WTC11 (cell line): ENCODE measurements at regions not wholly inside any gene's neighbourhood (a gene's known extent, or its start where the extent isn't known, plus 50 kb on each side); places are given as distances from the start of the nearest gene placed in this dataset.

ENCODE experiments used
- ATAC-seq: fragments of 200-7000 bp; cut with Tn5 transposase; 2 replicates; pipeline ENCODE4 v1.10.0; 2021; ENCODE audit warnings: mild to moderate bottlenecking, moderate library complexity
- CTCF ChIA-PET: fragments of 300-600 bp; sonication (Branson Sonifier 250); formaldehyde crosslinking; loops from one replicate; lab custom pipeline; 2021; ENCODE audit warnings: antibody characterized with exemption; lab: Charles Lee
- POLR2A ChIA-PET: fragments of 350-600 bp; sonication (Branson Sonifier 250); formaldehyde crosslinking; loops from one replicate; lab custom pipeline; 2021; ENCODE audit warnings: antibody characterized with exemption; lab: Charles Lee
- DNase-seq: peaks from one replicate; pipeline ENCODE4 v3.0.0; 2021; ENCODE audit warnings: low spot score
- H3K27ac Mint-ChIP-seq: 2 replicates; pipeline ENCODE4 v1.8.0; 2021; ENCODE audit warnings: mixed read lengths
- H3K27me3 Mint-ChIP-seq: 2 replicates; pipeline ENCODE4 v1.8.0; 2021; ENCODE audit warnings: low read depth, mild to moderate bottlenecking, moderate library complexity, mixed read lengths
- H3K36me3 Mint-ChIP-seq: 2 replicates; pipeline ENCODE4 v1.8.0; 2021; ENCODE audit warnings: mixed read lengths
- H3K4me1 Mint-ChIP-seq: 2 replicates; pipeline ENCODE4 v1.8.0; 2022; ENCODE audit warnings: mixed read lengths
- H3K4me3 Mint-ChIP-seq: 2 replicates; pipeline ENCODE4 v1.8.0; 2021; ENCODE audit warnings: mild to moderate bottlenecking, moderate library complexity, mixed read lengths
- H3K9me3 Mint-ChIP-seq: 2 replicates; pipeline ENCODE4 v1.8.0; 2021; ENCODE audit warnings: mixed read lengths
- CREB1 ChIP-seq: sonication (generic); formaldehyde crosslinking; IDR thresholded peaks from 2 replicates; pipeline ENCODE4 v1.8.0; 2023; ENCODE audit warnings: mild to moderate bottlenecking, missing genetic modification reagents
- CREM ChIP-seq: sonication (generic); formaldehyde crosslinking; IDR thresholded peaks from 2 replicates; pipeline ENCODE4 v1.8.1; 2022; ENCODE audit warnings: mild to moderate bottlenecking, missing genetic modification reagents, moderate library complexity
- EMX1 ChIP-seq: fragments of 250-450 bp; sonication (Bioruptor Pico); IDR thresholded peaks from 2 replicates; pipeline ENCODE4 v1.8.0; 2021; ENCODE audit warnings: mild to moderate bottlenecking
- FOXP4 ChIP-seq: sonication (generic); formaldehyde crosslinking; IDR thresholded peaks from 2 replicates; pipeline ENCODE4 v1.8.0; 2022; ENCODE audit warnings: mild to moderate bottlenecking, missing genetic modification reagents
- HMGA2 ChIP-seq: fragments of 250-450 bp; sonication (Bioruptor Pico); IDR thresholded peaks from 2 replicates; pipeline ENCODE4 v1.4.0; 2021; ENCODE audit warnings: mild to moderate bottlenecking, moderate library complexity
- IRF2 ChIP-seq: sonication (generic); formaldehyde crosslinking; IDR thresholded peaks from 2 replicates; pipeline ENCODE4 v1.8.0; 2022; ENCODE audit warnings: low read depth, missing genetic modification reagents, borderline replicate concordance
- JAZF1 ChIP-seq: fragments of 250-450 bp; sonication (Bioruptor Pico); IDR thresholded peaks from 2 replicates; pipeline ENCODE4 v1.9.0; 2021; ENCODE audit warnings: moderate library complexity, mild to moderate bottlenecking, inconsistent platforms
- KAT7 ChIP-seq: sonication (generic); formaldehyde crosslinking; IDR thresholded peaks from 2 replicates; pipeline ENCODE4 v1.8.1; 2023; ENCODE audit warnings: missing genetic modification reagents, mild to moderate bottlenecking, borderline replicate concordance
- MYBL2 ChIP-seq: sonication (generic); formaldehyde crosslinking; IDR thresholded peaks from 2 replicates; pipeline ENCODE4 v1.8.1; 2023; ENCODE audit warnings: mild to moderate bottlenecking, moderate library complexity, missing genetic modification reagents
- NFE2L1 ChIP-seq: sonication (generic); formaldehyde crosslinking; IDR thresholded peaks from 2 replicates; pipeline ENCODE4 v1.8.1; 2023; ENCODE audit warnings: missing genetic modification reagents
- NR1H2 ChIP-seq: sonication (generic); formaldehyde crosslinking; IDR thresholded peaks from 2 replicates; pipeline ENCODE4 v1.9.0; 2021; ENCODE audit warnings: mild to moderate bottlenecking, moderate library complexity, missing genetic modification reagents
- NR3C1 ChIP-seq: sonication (generic); formaldehyde crosslinking; conservative IDR thresholded peaks from 2 replicates; pipeline ENCODE4 v1.8.1; 2023; ENCODE audit warnings: low read depth, mild to moderate bottlenecking, missing genetic modification reagents
- OVOL2 ChIP-seq: fragments of 250-450 bp; sonication (Bioruptor Pico); IDR thresholded peaks from 2 replicates; pipeline ENCODE4 v1.9.0; 2021; ENCODE audit warnings: mild to moderate bottlenecking, borderline replicate concordance
- SOX15 ChIP-seq: fragments of 250-450 bp; sonication (Bioruptor Pico); IDR thresholded peaks from 2 replicates; pipeline ENCODE4 v1.9.0; 2021; ENCODE audit warnings: mild to moderate bottlenecking
- STAT6 ChIP-seq: sonication (generic); formaldehyde crosslinking; conservative IDR thresholded peaks from 2 replicates; pipeline ENCODE4 v1.8.1; 2023; ENCODE audit warnings: mild to moderate bottlenecking, low read depth, missing genetic modification reagents, moderate library complexity
- TEAD1 ChIP-seq: sonication (generic); formaldehyde crosslinking; IDR thresholded peaks from 2 replicates; pipeline ENCODE4 v1.8.0; 2022; ENCODE audit warnings: mild to moderate bottlenecking, missing genetic modification reagents
- ZNF232 ChIP-seq: sonication (generic); formaldehyde crosslinking; IDR thresholded peaks from 2 replicates; pipeline ENCODE4 v1.8.0; 2022; ENCODE audit warnings: mild to moderate bottlenecking, missing genetic modification reagents
- ZNF317 ChIP-seq: sonication (generic); formaldehyde crosslinking; IDR thresholded peaks from 2 replicates; pipeline ENCODE4 v1.8.1; 2023; ENCODE audit warnings: low read depth, mild to moderate bottlenecking, moderate library complexity, missing genetic modification reagents, borderline replicate concordance
- ZNF396 ChIP-seq: fragments of 250-450 bp; sonication (Bioruptor Pico); IDR thresholded peaks from 2 replicates; pipeline ENCODE4 v1.8.0; 2021; ENCODE audit warnings: mild to moderate bottlenecking, moderate library complexity, borderline replicate concordance
- ZNF425 ChIP-seq: fragments of 250-450 bp; sonication (Bioruptor Pico); conservative IDR thresholded peaks from 2 replicates; pipeline ENCODE4 v1.9.0; 2021; ENCODE audit warnings: mild to moderate bottlenecking
- TF ChIP-seq, protein P1 (sequence below): fragments of 250-450 bp; sonication (Bioruptor Pico); IDR thresholded peaks from 2 replicates; pipeline ENCODE4 v1.9.0; 2021; ENCODE audit warnings: moderate library complexity, mild to moderate bottlenecking, inconsistent platforms, borderline replicate concordance
- TF ChIP-seq, protein P2 (sequence below): sonication (generic); formaldehyde crosslinking; IDR thresholded peaks from 2 replicates; pipeline ENCODE4 v1.8.1; 2023; ENCODE audit warnings: mild to moderate bottlenecking, missing genetic modification reagents
- TF ChIP-seq, protein P3 (sequence below): sonication (generic); formaldehyde crosslinking; IDR thresholded peaks from 2 replicates; pipeline ENCODE4 v1.8.1; 2022; ENCODE audit warnings: missing genetic modification reagents, borderline replicate concordance
- TF ChIP-seq, protein P4 (sequence below): sonication (generic); formaldehyde crosslinking; IDR thresholded peaks from 2 replicates; pipeline ENCODE4 v1.8.1; 2022; ENCODE audit warnings: low read depth, missing genetic modification reagents, borderline replicate concordance

GRCh38 chr15:52923626-52924025 lies 133.5 kb upstream of the ONECUT1 start (continued):
- TF ChIP-seq, protein P1, sequence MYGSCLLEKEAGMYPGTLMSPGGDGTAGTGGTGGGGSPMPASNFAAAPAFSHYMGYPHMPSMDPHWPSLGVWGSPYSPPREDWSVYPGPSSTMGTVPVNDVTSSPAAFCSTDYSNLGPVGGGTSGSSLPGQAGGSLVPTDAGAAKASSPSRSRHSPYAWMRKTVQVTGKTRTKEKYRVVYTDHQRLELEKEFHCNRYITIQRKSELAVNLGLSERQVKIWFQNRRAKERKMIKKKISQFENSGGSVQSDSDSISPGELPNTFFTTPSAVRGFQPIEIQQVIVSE (CRISPR knock-in tag): no peak
- TF ChIP-seq, protein P2, sequence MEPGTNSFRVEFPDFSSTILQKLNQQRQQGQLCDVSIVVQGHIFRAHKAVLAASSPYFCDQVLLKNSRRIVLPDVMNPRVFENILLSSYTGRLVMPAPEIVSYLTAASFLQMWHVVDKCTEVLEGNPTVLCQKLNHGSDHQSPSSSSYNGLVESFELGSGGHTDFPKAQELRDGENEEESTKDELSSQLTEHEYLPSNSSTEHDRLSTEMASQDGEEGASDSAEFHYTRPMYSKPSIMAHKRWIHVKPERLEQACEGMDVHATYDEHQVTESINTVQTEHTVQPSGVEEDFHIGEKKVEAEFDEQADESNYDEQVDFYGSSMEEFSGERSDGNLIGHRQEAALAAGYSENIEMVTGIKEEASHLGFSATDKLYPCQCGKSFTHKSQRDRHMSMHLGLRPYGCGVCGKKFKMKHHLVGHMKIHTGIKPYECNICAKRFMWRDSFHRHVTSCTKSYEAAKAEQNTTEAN (CRISPR knock-in tag): no peak
- TF ChIP-seq HMGA2 (CRISPR knock-in tag): no peak
- no peak for TF ChIP-seq JAZF1 (CRISPR knock-in tag)
- no peak for TF ChIP-seq CREM (CRISPR knock-in tag)
- TF ChIP-seq IRF2 (CRISPR knock-in tag): no peak
- no peak for TF ChIP-seq MYBL2 (CRISPR knock-in tag)
- TF ChIP-seq ZNF232: no peak
- TF ChIP-seq NFE2L1 (CRISPR knock-in tag): no peak
- TF ChIP-seq ZNF425 (CRISPR knock-in tag): no peak
- TF ChIP-seq, protein P3, sequence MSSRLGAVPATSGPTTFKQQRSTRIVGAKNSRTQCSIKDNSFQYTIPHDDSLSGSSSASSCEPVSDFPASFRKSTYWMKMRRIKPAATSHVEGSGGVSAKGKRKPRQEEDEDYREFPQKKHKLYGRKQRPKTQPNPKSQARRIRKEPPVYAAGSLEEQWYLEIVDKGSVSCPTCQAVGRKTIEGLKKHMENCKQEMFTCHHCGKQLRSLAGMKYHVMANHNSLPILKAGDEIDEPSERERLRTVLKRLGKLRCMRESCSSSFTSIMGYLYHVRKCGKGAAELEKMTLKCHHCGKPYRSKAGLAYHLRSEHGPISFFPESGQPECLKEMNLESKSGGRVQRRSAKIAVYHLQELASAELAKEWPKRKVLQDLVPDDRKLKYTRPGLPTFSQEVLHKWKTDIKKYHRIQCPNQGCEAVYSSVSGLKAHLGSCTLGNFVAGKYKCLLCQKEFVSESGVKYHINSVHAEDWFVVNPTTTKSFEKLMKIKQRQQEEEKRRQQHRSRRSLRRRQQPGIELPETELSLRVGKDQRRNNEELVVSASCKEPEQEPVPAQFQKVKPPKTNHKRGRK (CRISPR knock-in tag): no peak

- H3K27me3 Mint-ChIP-seq: peaks cover 2% of the 10 kb centered on the region; the same call in 1 of the 2 replicates
- H3K9me3 Mint-ChIP-seq: peaks cover 10% of the 10 kb centered on the region
- H3K4me1 Mint-ChIP-seq: peaks cover 20% of the 10 kb centered on the region
- H3K27ac Mint-ChIP-seq: no peak overlapping the region
- ATAC-seq (no peak), DNase-seq (no peak)
- CTCF ChIA-PET: no interaction called here
- H3K36me3 Mint-ChIP-seq: no peaks in the 10 kb centered on the region
- POLR2A ChIA-PET: no interaction called here
- H3K4me3 Mint-ChIP-seq: no peak overlapping the region
- no peak for TF ChIP-seq ZNF232
- TF ChIP-seq, protein P1 (CRISPR knock-in tag): no peak
- no peak for TF ChIP-seq STAT6 (CRISPR knock-in tag)
- TF ChIP-seq NR1H2 (CRISPR knock-in tag): no peak
- TF ChIP-seq CREB1: no peak
- no peak for TF ChIP-seq NR3C1 (CRISPR knock-in tag)
- no peak for TF ChIP-seq FOXP4 (CRISPR knock-in tag)
- TF ChIP-seq TEAD1 (CRISPR knock-in tag): no peak
- TF ChIP-seq OVOL2 (CRISPR knock-in tag): no peak
- TF ChIP-seq KAT7: no peak
- TF ChIP-seq, protein P4, sequence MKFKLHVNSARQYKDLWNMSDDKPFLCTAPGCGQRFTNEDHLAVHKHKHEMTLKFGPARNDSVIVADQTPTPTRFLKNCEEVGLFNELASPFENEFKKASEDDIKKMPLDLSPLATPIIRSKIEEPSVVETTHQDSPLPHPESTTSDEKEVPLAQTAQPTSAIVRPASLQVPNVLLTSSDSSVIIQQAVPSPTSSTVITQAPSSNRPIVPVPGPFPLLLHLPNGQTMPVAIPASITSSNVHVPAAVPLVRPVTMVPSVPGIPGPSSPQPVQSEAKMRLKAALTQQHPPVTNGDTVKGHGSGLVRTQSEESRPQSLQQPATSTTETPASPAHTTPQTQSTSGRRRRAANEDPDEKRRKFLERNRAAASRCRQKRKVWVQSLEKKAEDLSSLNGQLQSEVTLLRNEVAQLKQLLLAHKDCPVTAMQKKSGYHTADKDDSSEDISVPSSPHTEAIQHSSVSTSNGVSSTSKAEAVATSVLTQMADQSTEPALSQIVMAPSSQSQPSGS (CRISPR knock-in tag): no peak
- no peak for TF ChIP-seq SOX15 (CRISPR knock-in tag)
- TF ChIP-seq EMX1 (CRISPR knock-in tag): no peak
- no peak for TF ChIP-seq ZNF396
- TF ChIP-seq ZNF317 (CRISPR knock-in tag): no peak
Measured at GRCh38 chr15:52922871-52923270, 132.7 kb upstream of the ONECUT1 start.
